ENCODE measurements at regions not wholly inside any gene's neighbourhood (a gene's known extent, or its start where the extent isn't known, plus 50 kb on each side); places are given as distances from the start of the nearest gene placed in this dataset.

GRCh38 chr10:117621795-117622420, 79.4 kb downstream of the EMX2 start:
- no peak for ATAC-seq

DNA sequence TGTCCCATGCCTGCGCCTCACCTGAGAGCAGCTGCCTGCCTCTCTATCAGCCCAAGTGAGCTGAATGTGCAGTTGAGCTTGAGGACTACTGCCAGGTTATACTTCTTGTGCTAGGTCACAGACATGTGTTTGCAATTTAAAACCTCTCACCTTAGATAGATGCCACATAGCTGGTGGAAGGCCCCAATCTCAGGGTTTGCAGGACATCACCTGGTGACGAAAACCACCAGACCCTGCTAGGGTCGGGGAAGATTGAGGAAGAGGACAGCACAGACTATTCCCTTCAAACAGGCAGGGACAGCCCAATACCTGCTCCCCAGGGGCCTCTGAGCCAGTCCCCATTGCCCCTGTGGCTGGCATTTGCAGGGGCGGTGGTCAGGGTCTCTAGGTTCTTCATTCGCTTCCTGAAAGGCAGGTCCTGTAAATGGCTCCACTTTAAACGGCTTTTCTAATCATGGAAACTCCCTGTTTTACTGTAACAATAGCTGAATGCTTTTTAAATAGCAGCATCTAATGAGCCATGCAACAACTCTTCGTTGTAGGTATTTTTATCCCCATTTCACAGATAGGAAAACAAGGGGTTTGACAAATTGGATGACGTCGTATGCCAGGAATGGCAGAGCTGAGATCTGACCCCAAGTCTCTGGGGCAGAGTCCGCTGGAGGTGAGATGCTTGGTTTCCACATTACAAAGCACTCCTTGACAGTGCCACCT, 80.1 kb downstream of the EMX2 start:
- intact Hi-C loops (cut with micrococcal nuclease; ENCODE audit: unreplicated experiment) (no loop called here), in situ Hi-C loops (cut with MboI) (no loop called here)
- no peak for FAIRE-seq
- BruUV-seq (replicated peaks), result no TSS peak
- DNase-seq (ENCODE audit: low read depth, low spot score), result no peak
- peak; percentile 71 for ATAC-seq
- H3K27me3 ChIP-seq (replicated peaks in 1 of 2; ENCODE audit: control insufficient read depth in 2 of 2, insufficient read depth in 2 of 2, low read length in 1 of 2), result no peaks in the 10 kb centered on the region
- no peak overlapping the region for H2AFZ ChIP-seq (ENCODE audit: control insufficient read depth, low read depth, low read length)
- H3K9me3 ChIP-seq (replicated peaks; ENCODE audit: control insufficient read depth, insufficient read depth, low read length), result no peaks in the 10 kb centered on the region; the same call in 1 of the 3 replicates
- ChIA-PET SMC1A (ENCODE audit: uncharacterized antibody, unreplicated experiment) (interaction anchor here (0.6 to 9.6 kb wide), 13 partner anchors 10 to 288 kb away, joined by 3 to 300 read pairs (median 5); no protein-coding TSS in a partner anchor), POLR2A (interaction anchor here (1.0 to 6.0 kb wide), 6 partner anchors 20 to 53 kb away, joined by 3 to 56 read pairs (median 4); no protein-coding TSS in a partner anchor), CTCF (interaction anchor here (0.8 to 5.8 kb wide), 6 partner anchors 11 to 125 kb away, joined by 3 to 55 read pairs (median 4); no protein-coding TSS in a partner anchor), RAD21 (ENCODE audit: unreplicated experiment) (interaction anchor here (0.7 to 9.0 kb wide), 13 partner anchors 23 to 405 kb away, joined by 3 to 138 read pairs (median 5); no protein-coding TSS in a partner anchor)
- H3K9ac ChIP-seq (ENCODE audit: control insufficient read depth, insufficient read depth, low read length), result no peak overlapping the region
- 4% methylated on average over 10 of the region's 10 CpGs for WGBS (ENCODE audit: insufficient coverage, insufficient replicate concordance, low lambda C conversion rate, missing lambda C conversion rate)
- H3K27ac ChIP-seq (ENCODE audit: control insufficient read depth, insufficient read depth), result no peak overlapping the region
- H3K36me3 ChIP-seq (ENCODE audit: control insufficient read depth in 2 of 2, insufficient read depth in 2 of 2, low read length in 1 of 2), result no peaks in the 10 kb centered on the region
- H4K20me1 ChIP-seq (ENCODE audit: control insufficient read depth, insufficient read depth), result no peaks in the 10 kb centered on the region
- no peak overlapping the region for H3K4me2 ChIP-seq (ENCODE audit: control insufficient read depth, insufficient read depth)
- no peaks in the 10 kb centered on the region for H3K79me2 ChIP-seq (ENCODE audit: control insufficient read depth, insufficient read depth, low read length)
- no peaks in the 10 kb centered on the region for H3K4me1 ChIP-seq (ENCODE audit: control insufficient read depth, insufficient read depth, low read length)
- H3K4me3 ChIP-seq, result no peak overlapping the region
- peak in 1 of 2 experiments; percentile 20; a peak in 2 of 4 replicates for TF ChIP-seq EP300 (IDR thresholded peaks at IDR 0.05; ENCODE audit: borderline replicate concordance in 1 of 2, control insufficient read depth in 1 of 2, low read depth in 2 of 2, low read length in 2 of 2)
- TF ChIP-seq MTA2 (IDR thresholded peaks at IDR 0.05; ENCODE audit: low read depth), result peak; percentile 89
- TF ChIP-seq, protein P1, sequence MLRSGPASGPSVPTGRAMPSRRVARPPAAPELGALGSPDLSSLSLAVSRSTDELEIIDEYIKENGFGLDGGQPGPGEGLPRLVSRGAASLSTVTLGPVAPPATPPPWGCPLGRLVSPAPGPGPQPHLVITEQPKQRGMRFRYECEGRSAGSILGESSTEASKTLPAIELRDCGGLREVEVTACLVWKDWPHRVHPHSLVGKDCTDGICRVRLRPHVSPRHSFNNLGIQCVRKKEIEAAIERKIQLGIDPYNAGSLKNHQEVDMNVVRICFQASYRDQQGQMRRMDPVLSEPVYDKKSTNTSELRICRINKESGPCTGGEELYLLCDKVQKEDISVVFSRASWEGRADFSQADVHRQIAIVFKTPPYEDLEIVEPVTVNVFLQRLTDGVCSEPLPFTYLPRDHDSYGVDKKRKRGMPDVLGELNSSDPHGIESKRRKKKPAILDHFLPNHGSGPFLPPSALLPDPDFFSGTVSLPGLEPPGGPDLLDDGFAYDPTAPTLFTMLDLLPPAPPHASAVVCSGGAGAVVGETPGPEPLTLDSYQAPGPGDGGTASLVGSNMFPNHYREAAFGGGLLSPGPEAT (IDR thresholded peaks at IDR 0.05; ENCODE audit: low read depth), result peak; percentile 82
- no peak for TF ChIP-seq SUPT20H (IDR thresholded peaks at IDR 0.05; ENCODE audit: borderline replicate concordance, control insufficient read depth, low read depth, low read length)
- no peak for TF ChIP-seq BRCA1 (IDR thresholded peaks at IDR 0.05; ENCODE audit: low read depth, low read length)
- no peak for TF ChIP-seq MYB (IDR thresholded peaks at IDR 0.05; ENCODE audit: borderline replicate concordance, low read depth, low read length)
- TF ChIP-seq E2F8 (IDR thresholded peaks at IDR 0.05; ENCODE audit: low read depth, partially characterized antibody), result no peak
- TF ChIP-seq NR2F1 (conservative IDR thresholded peaks at IDR 0.05), result peak; percentile 79

More at GRCh38 chr10:117621795-117622420, 79.4 kb downstream of the EMX2 start:
- no peak overlapping the region for H3K27ac ChIP-seq (ENCODE audit: control insufficient read depth, insufficient read depth)
- no peak for DNase-seq (ENCODE audit: low read depth, low spot score)
- H4K20me1 ChIP-seq (ENCODE audit: control insufficient read depth, insufficient read depth), result no peaks in the 10 kb centered on the region
- no peak overlapping the region for H3K4me2 ChIP-seq (ENCODE audit: control insufficient read depth, insufficient read depth)
- no peaks in the 10 kb centered on the region for H3K79me2 ChIP-seq (ENCODE audit: control insufficient read depth, insufficient read depth, low read length)
- 8% methylated on average over 8 of the region's 8 CpGs for WGBS (ENCODE audit: insufficient coverage, insufficient replicate concordance, low lambda C conversion rate, missing lambda C conversion rate)
- H3K9ac ChIP-seq (ENCODE audit: control insufficient read depth, insufficient read depth, low read length), result no peak overlapping the region
- ChIA-PET SMC1A (ENCODE audit: uncharacterized antibody, unreplicated experiment) (interaction anchor here (0.6 to 9.6 kb wide), 14 partner anchors 9 to 288 kb away, joined by 3 to 300 read pairs (median 5); no protein-coding TSS in a partner anchor), CTCF (interaction anchor here (0.8 to 5.8 kb wide), 5 partner anchors 30 to 125 kb away, joined by 3 to 55 read pairs (median 3); no protein-coding TSS in a partner anchor), POLR2A (interaction anchor here (1.0 to 6.0 kb wide), 5 partner anchors 19 to 41 kb away, joined by 3 to 56 read pairs (median 5); no protein-coding TSS in a partner anchor), RAD21 (ENCODE audit: unreplicated experiment) (interaction anchor here (0.9 to 9.0 kb wide), 13 partner anchors 9 to 406 kb away, joined by 3 to 138 read pairs (median 5); no protein-coding TSS in a partner anchor)
- no peaks in the 10 kb centered on the region for H3K36me3 ChIP-seq (ENCODE audit: control insufficient read depth in 2 of 2, insufficient read depth in 2 of 2, low read length in 1 of 2)
- H3K4me3 ChIP-seq, result no peak overlapping the region
- H3K9me3 ChIP-seq (replicated peaks; ENCODE audit: control insufficient read depth, insufficient read depth, low read length), result no peaks in the 10 kb centered on the region; the same call in 1 of the 3 replicates
- no peaks in the 10 kb centered on the region for H3K4me1 ChIP-seq (ENCODE audit: control insufficient read depth, insufficient read depth, low read length)
- TF ChIP-seq BRCA1 (IDR thresholded peaks at IDR 0.05; ENCODE audit: low read depth, low read length), result no peak
- no peak for FAIRE-seq
- no TSS peak for BruUV-seq (replicated peaks)
- intact Hi-C loops (cut with micrococcal nuclease; ENCODE audit: unreplicated experiment), result no loop called here
- no peak overlapping the region for H2AFZ ChIP-seq (ENCODE audit: control insufficient read depth, low read depth, low read length)
- H3K27me3 ChIP-seq (replicated peaks in 1 of 2; ENCODE audit: control insufficient read depth in 2 of 2, insufficient read depth in 2 of 2, low read length in 1 of 2), result no peaks in the 10 kb centered on the region
- in situ Hi-C loops (cut with MboI), result no loop called here

Measured in GM12878 (cell line).